Liver (tissue), 3 donors: ENCODE measurements at regions not wholly inside any gene's neighbourhood (a gene's known extent, or its start where the extent isn't known, plus 50 kb on each side); places are given as distances from the start of the nearest gene placed in this dataset.

ENCODE experiments used
- CTCF ChIP-seq: fragments of 150-350 bp; IDR thresholded peaks from 2 replicates; pipeline ENCODE4 v1.5.1; 2017; ENCODE audit warnings: improper control_type of control experiment, low read depth, low read length; ENCODE audit not compliant: missing input control
- FOXA2 ChIP-seq: IDR thresholded peaks from 2 replicates; pipeline ENCODE4 v1.6.1; 2016; ENCODE audit warnings: antibody characterized with exemption
- GABPA ChIP-seq, 2 donors: IDR thresholded peaks in 1 of 2; conservative IDR thresholded peaks in 1 of 2; 2 replicates each; pipeline ENCODE4 v1.6.1; 2016; ENCODE audit warnings: antibody characterized with exemption in 2 of 2, mild to moderate bottlenecking in 1 of 2, moderate library complexity in 1 of 2
- JUND ChIP-seq, 2 donors: IDR thresholded peaks; 2 replicates each; pipeline ENCODE4 v1.6.1; 2016; ENCODE audit warnings: antibody characterized with exemption in 2 of 2
- TAF1 ChIP-seq: conservative IDR thresholded peaks from 2 replicates; pipeline ENCODE4 v1.6.1; 2016; ENCODE audit warnings: antibody characterized with exemption, mild to moderate bottlenecking
- YY1 ChIP-seq: IDR thresholded peaks from 2 replicates; pipeline ENCODE4 v1.6.1; 2016; ENCODE audit warnings: antibody characterized with exemption, mild to moderate bottlenecking
- TF ChIP-seq, protein P1 (sequence below): IDR thresholded peaks from 2 replicates; pipeline ENCODE4 v1.6.1; 2016; ENCODE audit warnings: antibody characterized with exemption
- donor health status: healthy.
- donor health status: healthy.

DNA sequence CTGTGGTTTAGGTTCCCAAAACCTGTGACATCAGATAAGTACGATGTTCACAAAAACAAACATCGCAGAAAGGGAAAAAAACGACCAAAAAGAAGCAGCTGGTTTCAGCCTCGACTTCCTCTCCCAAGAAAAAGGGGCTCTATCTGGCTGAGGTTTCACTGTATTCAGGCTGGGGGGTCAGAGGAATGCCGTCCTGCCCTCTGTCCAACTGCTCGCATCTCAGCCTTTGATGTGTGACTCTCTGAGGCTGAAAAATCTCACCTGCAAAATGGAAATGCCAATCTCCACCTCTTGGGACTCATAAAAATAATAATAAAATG lies 123.6 kb upstream of the PTPN1 start:
- no peak for TF ChIP-seq YY1
- no peak for TF ChIP-seq GABPA (IDR thresholded peaks at IDR 0.05 in 1 of 2, conservative IDR thresholded peaks at IDR 0.05 in 1 of 2)
- no peak for TF ChIP-seq CTCF
- TF ChIP-seq, protein P1, sequence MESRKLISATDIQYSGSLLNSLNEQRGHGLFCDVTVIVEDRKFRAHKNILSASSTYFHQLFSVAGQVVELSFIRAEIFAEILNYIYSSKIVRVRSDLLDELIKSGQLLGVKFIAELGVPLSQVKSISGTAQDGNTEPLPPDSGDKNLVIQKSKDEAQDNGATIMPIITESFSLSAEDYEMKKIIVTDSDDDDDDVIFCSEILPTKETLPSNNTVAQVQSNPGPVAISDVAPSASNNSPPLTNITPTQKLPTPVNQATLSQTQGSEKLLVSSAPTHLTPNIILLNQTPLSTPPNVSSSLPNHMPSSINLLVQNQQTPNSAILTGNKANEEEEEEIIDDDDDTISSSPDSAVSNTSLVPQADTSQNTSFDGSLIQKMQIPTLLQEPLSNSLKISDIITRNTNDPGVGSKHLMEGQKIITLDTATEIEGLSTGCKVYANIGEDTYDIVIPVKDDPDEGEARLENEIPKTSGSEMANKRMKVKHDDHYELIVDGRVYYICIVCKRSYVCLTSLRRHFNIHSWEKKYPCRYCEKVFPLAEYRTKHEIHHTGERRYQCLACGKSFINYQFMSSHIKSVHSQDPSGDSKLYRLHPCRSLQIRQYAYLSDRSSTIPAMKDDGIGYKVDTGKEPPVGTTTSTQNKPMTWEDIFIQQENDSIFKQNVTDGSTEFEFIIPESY, result no peak
- TF ChIP-seq TAF1, result no peak
- no peak for TF ChIP-seq FOXA2
- no peak for TF ChIP-seq JUND (IDR thresholded peaks at IDR 0.05)
